HG03457 (cell line): ENCODE measurements at regions not wholly inside any gene's neighbourhood (a gene's known extent, or its start where the extent isn't known, plus 50 kb on each side); places are given as distances from the start of the nearest gene placed in this dataset.

Source experiments
- ATAC-seq: cut with Tn5 transposase; IDR thresholded peaks from one replicate; pipeline ENCODE4 v1.9.1; 2021; ENCODE audit warnings: moderate number of reproducible peaks; ENCODE audit not compliant: unreplicated experiment

- ATAC-seq = no peak
Observed at GRCh38 chrX:73768886-73769285, 83.6 kb downstream of the XIST start.

GRCh38 chrX:73768160-73768559 is 84.4 kb downstream of the XIST start:
- no peak for ATAC-seq

- no peak for ATAC-seq
Observed at GRCh38 chrX:73767017-73767416, 85.5 kb downstream of the XIST start.

- ATAC-seq = no peak
Observed at GRCh38 chrX:73766431-73766795, 86.1 kb downstream of the XIST start.

- no peak for ATAC-seq
Observed at GRCh38 chrX:73765776-73766430, 86.6 kb downstream of the XIST start.

GRCh38 chrX:73758250-73758649 is 94.3 kb downstream of the XIST start:
- ATAC-seq = peak; percentile 50
